ENCODE measurements at regions not wholly inside any gene's neighbourhood (a gene's known extent, or its start where the extent isn't known, plus 50 kb on each side); places are given as distances from the start of the nearest gene placed in this dataset.

GRCh38 chr14:23863836-23864235, 89.7 kb upstream of the DHRS4 start:
- TF ChIP-seq NFE2L2 (IDR thresholded peaks at IDR 0.05; ENCODE audit: low read depth, low read length) (no peak), SMC3 (IDR thresholded peaks at IDR 0.05; ENCODE audit: low read depth, low read length) (no peak), POLR2A (IDR thresholded peaks at IDR 0.05; ENCODE audit: low read depth, low read length) (no peak), MXI1 (IDR thresholded peaks at IDR 0.05; ENCODE audit: borderline replicate concordance, low read depth, low read length) (no peak), RFX5 (IDR thresholded peaks at IDR 0.05; ENCODE audit: low read depth, low read length) (no peak), FOS (IDR thresholded peaks at IDR 0.05; ENCODE audit: low read depth, low read length) (no peak)
- TF ChIP-seq, protein P1, sequence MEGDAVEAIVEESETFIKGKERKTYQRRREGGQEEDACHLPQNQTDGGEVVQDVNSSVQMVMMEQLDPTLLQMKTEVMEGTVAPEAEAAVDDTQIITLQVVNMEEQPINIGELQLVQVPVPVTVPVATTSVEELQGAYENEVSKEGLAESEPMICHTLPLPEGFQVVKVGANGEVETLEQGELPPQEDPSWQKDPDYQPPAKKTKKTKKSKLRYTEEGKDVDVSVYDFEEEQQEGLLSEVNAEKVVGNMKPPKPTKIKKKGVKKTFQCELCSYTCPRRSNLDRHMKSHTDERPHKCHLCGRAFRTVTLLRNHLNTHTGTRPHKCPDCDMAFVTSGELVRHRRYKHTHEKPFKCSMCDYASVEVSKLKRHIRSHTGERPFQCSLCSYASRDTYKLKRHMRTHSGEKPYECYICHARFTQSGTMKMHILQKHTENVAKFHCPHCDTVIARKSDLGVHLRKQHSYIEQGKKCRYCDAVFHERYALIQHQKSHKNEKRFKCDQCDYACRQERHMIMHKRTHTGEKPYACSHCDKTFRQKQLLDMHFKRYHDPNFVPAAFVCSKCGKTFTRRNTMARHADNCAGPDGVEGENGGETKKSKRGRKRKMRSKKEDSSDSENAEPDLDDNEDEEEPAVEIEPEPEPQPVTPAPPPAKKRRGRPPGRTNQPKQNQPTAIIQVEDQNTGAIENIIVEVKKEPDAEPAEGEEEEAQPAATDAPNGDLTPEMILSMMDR (conservative IDR thresholded peaks at IDR 0.05; ENCODE audit: low read depth, low read length): no peak
- TF ChIP-seq, protein P2, sequence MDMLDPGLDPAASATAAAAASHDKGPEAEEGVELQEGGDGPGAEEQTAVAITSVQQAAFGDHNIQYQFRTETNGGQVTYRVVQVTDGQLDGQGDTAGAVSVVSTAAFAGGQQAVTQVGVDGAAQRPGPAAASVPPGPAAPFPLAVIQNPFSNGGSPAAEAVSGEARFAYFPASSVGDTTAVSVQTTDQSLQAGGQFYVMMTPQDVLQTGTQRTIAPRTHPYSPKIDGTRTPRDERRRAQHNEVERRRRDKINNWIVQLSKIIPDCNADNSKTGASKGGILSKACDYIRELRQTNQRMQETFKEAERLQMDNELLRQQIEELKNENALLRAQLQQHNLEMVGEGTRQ (IDR thresholded peaks at IDR 0.05; ENCODE audit: low read depth, low read length): no peak

All from IMR-90 (cell line).